GM12878 (cell line): ENCODE measurements at regions not wholly inside any gene's neighbourhood (a gene's known extent, or its start where the extent isn't known, plus 50 kb on each side); places are given as distances from the start of the nearest gene placed in this dataset.

ENCODE experiments used
- ATF2 ChIP-seq: IDR thresholded peaks from 2 replicates; pipeline ENCODE4 v1.6.1; 2012; ENCODE audit warnings: low read length, inconsistent platforms
- CEBPB ChIP-seq, 2 experiments: fragments of 150-350 bp in 1 of 2; IDR thresholded peaks; 2 replicates each; pipeline ENCODE4 v1.6.1; 2012 to 2014; ENCODE audit warnings: low read depth in 2 of 2, low read length in 2 of 2, borderline replicate concordance in 1 of 2, inconsistent platforms in 1 of 2
- ETV6 ChIP-seq, 2 experiments: fragments of 450-650 bp in 1 of 2; IDR thresholded peaks in 1 of 2; conservative IDR thresholded peaks in 1 of 2; 2 replicates each; pipeline ENCODE4 v1.6.1; 2014; ENCODE audit warnings: antibody characterized with exemption in 1 of 2, borderline replicate concordance in 1 of 2, low read depth in 1 of 2, mild to moderate bottlenecking in 1 of 2, moderate library complexity in 1 of 2
- MXI1 ChIP-seq: fragments of 150-350 bp; IDR thresholded peaks from 2 replicates; pipeline ENCODE4 v1.6.1; 2011; ENCODE audit warnings: low read depth, mild to moderate bottlenecking, inconsistent platforms, low read length, improper control_type of control experiment
- NBN ChIP-seq: fragments of 450-650 bp; IDR thresholded peaks from 2 replicates; pipeline ENCODE4 v1.6.1; 2016
- NFYB ChIP-seq: IDR thresholded peaks from 2 replicates; pipeline ENCODE4 v1.6.1; 2011; ENCODE audit warnings: low read depth, mild to moderate bottlenecking, low read length, improper control_type of control experiment, moderate library complexity; ENCODE audit not compliant: insufficient read depth
- ZBTB11 ChIP-seq: fragments of 450-650 bp; formaldehyde crosslinking; IDR thresholded peaks from 2 replicates; pipeline ENCODE4 v1.5.0; 2022; ENCODE audit warnings: mild to moderate bottlenecking, missing genetic modification characterization
- TF ChIP-seq, protein P1 (sequence below): fragments of 450-650 bp; IDR thresholded peaks from 2 replicates; pipeline ENCODE4 v1.6.1; 2017; ENCODE audit warnings: borderline replicate concordance

- TF ChIP-seq NFYB (no peak), ETV6 (conservative IDR thresholded peaks at IDR 0.05 in 1 of 2, IDR thresholded peaks at IDR 0.05 in 1 of 2; ENCODE audit: borderline replicate concordance in 1 of 2, low read depth in 1 of 2) (no peak), CEBPB (IDR thresholded peaks at IDR 0.05; ENCODE audit: borderline replicate concordance in 1 of 2, low read depth in 2 of 2, low read length in 2 of 2) (no peak), MXI1 (no peak), ATF2 (no peak), ZBTB11 (CRISPR knock-in tag) (no peak), NBN (no peak)
- TF ChIP-seq, protein P1, sequence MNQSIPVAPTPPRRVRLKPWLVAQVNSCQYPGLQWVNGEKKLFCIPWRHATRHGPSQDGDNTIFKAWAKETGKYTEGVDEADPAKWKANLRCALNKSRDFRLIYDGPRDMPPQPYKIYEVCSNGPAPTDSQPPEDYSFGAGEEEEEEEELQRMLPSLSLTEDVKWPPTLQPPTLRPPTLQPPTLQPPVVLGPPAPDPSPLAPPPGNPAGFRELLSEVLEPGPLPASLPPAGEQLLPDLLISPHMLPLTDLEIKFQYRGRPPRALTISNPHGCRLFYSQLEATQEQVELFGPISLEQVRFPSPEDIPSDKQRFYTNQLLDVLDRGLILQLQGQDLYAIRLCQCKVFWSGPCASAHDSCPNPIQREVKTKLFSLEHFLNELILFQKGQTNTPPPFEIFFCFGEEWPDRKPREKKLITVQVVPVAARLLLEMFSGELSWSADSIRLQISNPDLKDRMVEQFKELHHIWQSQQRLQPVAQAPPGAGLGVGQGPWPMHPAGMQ, result no peak
Measured at GRCh38 chr6:85754894-85755293, 112.2 kb upstream of the SYNCRIP start (continued).
